ENCODE measurements at regions not wholly inside any gene's neighbourhood (a gene's known extent, or its start where the extent isn't known, plus 50 kb on each side); places are given as distances from the start of the nearest gene placed in this dataset.

DNA sequence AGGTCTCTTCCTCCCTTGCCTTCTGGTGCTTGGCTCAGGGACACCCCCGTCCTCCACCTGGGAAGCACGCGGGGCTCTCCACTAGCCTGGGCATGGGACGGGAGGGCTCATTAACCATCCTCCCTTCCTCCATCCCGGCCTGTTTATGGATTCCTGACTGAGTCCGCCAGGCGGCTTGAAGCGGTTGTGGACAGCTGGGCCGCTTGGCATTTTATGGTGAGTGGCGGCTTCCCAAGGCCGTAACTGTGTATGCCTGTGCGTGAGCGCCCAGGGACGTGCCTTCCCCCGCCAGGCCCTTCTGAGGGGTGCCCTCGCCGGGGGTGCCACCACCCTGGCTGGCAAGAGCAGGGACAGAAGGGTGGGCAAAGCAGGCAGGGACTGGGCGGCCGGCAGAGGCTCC is 202.8 kb downstream of the URI1 start:
- H3K4me3 ChIP-seq (ENCODE audit: low read depth in 1 of 3, low read length in 3 of 3): no peak overlapping the region
- no peaks in the 10 kb centered on the region for H3K27me3 ChIP-seq (ENCODE audit: control insufficient read depth in 4 of 4, insufficient read depth in 4 of 4, low read length in 3 of 4)
- no peaks in the 10 kb centered on the region for H3K36me3 ChIP-seq (ENCODE audit: control insufficient read depth in 4 of 4, insufficient read depth in 3 of 4, low read depth in 1 of 4, low read length in 3 of 4)
- 84% methylated on average over 19 of the region's 19 CpGs for WGBS
- no peak overlapping the region for H3K9ac ChIP-seq (ENCODE audit: low read depth in 1 of 2, low read length in 2 of 2)
- H3K9me3 ChIP-seq (ENCODE audit: control insufficient read depth in 4 of 4, low read length in 3 of 4): no peaks in the 10 kb centered on the region
- no peaks in the 10 kb centered on the region for H3K4me1 ChIP-seq (ENCODE audit: control insufficient read depth in 4 of 4, insufficient read depth in 4 of 4, low read length in 3 of 4)
- no peak for DNase-seq (ENCODE audit: low spot score)
- TF ChIP-seq EGR1 (IDR thresholded peaks at IDR 0.05; ENCODE audit: low read depth in 2 of 2): no peak
- TF ChIP-seq HNF4A (conservative IDR thresholded peaks at IDR 0.05): no peak
- TF ChIP-seq NR2F2 (IDR thresholded peaks at IDR 0.05): no peak
- TF ChIP-seq, protein P1, sequence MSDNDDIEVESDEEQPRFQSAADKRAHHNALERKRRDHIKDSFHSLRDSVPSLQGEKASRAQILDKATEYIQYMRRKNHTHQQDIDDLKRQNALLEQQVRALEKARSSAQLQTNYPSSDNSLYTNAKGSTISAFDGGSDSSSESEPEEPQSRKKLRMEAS (IDR thresholded peaks at IDR 0.05): no peak
- TF ChIP-seq SP1 (IDR thresholded peaks at IDR 0.05): no peak
- TF ChIP-seq FOXA1 (IDR thresholded peaks at IDR 0.05): no peak
- TF ChIP-seq GABPA (IDR thresholded peaks at IDR 0.05 in 1 of 2, conservative IDR thresholded peaks at IDR 0.05 in 1 of 2): no peak
- TF ChIP-seq, protein P2, sequence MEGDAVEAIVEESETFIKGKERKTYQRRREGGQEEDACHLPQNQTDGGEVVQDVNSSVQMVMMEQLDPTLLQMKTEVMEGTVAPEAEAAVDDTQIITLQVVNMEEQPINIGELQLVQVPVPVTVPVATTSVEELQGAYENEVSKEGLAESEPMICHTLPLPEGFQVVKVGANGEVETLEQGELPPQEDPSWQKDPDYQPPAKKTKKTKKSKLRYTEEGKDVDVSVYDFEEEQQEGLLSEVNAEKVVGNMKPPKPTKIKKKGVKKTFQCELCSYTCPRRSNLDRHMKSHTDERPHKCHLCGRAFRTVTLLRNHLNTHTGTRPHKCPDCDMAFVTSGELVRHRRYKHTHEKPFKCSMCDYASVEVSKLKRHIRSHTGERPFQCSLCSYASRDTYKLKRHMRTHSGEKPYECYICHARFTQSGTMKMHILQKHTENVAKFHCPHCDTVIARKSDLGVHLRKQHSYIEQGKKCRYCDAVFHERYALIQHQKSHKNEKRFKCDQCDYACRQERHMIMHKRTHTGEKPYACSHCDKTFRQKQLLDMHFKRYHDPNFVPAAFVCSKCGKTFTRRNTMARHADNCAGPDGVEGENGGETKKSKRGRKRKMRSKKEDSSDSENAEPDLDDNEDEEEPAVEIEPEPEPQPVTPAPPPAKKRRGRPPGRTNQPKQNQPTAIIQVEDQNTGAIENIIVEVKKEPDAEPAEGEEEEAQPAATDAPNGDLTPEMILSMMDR (IDR thresholded peaks at IDR 0.05; ENCODE audit: low read depth, low read length, missing input control): no peak
- TF ChIP-seq HNF4G (IDR thresholded peaks at IDR 0.05): no peak
- TF ChIP-seq RAD21 (IDR thresholded peaks at IDR 0.05): no peak
- TF ChIP-seq, protein P3, sequence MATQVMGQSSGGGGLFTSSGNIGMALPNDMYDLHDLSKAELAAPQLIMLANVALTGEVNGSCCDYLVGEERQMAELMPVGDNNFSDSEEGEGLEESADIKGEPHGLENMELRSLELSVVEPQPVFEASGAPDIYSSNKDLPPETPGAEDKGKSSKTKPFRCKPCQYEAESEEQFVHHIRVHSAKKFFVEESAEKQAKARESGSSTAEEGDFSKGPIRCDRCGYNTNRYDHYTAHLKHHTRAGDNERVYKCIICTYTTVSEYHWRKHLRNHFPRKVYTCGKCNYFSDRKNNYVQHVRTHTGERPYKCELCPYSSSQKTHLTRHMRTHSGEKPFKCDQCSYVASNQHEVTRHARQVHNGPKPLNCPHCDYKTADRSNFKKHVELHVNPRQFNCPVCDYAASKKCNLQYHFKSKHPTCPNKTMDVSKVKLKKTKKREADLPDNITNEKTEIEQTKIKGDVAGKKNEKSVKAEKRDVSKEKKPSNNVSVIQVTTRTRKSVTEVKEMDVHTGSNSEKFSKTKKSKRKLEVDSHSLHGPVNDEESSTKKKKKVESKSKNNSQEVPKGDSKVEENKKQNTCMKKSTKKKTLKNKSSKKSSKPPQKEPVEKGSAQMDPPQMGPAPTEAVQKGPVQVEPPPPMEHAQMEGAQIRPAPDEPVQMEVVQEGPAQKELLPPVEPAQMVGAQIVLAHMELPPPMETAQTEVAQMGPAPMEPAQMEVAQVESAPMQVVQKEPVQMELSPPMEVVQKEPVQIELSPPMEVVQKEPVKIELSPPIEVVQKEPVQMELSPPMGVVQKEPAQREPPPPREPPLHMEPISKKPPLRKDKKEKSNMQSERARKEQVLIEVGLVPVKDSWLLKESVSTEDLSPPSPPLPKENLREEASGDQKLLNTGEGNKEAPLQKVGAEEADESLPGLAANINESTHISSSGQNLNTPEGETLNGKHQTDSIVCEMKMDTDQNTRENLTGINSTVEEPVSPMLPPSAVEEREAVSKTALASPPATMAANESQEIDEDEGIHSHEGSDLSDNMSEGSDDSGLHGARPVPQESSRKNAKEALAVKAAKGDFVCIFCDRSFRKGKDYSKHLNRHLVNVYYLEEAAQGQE (IDR thresholded peaks at IDR 0.05): no peak
- TF ChIP-seq JUND (IDR thresholded peaks at IDR 0.05): no peak
- TF ChIP-seq RXRA (IDR thresholded peaks at IDR 0.05): no peak
- TF ChIP-seq, protein P4, sequence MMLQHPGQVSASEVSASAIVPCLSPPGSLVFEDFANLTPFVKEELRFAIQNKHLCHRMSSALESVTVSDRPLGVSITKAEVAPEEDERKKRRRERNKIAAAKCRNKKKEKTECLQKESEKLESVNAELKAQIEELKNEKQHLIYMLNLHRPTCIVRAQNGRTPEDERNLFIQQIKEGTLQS (IDR thresholded peaks at IDR 0.05): no peak
- TF ChIP-seq, protein P5, sequence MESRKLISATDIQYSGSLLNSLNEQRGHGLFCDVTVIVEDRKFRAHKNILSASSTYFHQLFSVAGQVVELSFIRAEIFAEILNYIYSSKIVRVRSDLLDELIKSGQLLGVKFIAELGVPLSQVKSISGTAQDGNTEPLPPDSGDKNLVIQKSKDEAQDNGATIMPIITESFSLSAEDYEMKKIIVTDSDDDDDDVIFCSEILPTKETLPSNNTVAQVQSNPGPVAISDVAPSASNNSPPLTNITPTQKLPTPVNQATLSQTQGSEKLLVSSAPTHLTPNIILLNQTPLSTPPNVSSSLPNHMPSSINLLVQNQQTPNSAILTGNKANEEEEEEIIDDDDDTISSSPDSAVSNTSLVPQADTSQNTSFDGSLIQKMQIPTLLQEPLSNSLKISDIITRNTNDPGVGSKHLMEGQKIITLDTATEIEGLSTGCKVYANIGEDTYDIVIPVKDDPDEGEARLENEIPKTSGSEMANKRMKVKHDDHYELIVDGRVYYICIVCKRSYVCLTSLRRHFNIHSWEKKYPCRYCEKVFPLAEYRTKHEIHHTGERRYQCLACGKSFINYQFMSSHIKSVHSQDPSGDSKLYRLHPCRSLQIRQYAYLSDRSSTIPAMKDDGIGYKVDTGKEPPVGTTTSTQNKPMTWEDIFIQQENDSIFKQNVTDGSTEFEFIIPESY (IDR thresholded peaks at IDR 0.05): no peak
- no peak for TF ChIP-seq FOXA2 (IDR thresholded peaks at IDR 0.05)
- no peak overlapping the region for H3K27ac ChIP-seq (ENCODE audit: low read depth in 1 of 2, low read length in 2 of 2)

DNA sequence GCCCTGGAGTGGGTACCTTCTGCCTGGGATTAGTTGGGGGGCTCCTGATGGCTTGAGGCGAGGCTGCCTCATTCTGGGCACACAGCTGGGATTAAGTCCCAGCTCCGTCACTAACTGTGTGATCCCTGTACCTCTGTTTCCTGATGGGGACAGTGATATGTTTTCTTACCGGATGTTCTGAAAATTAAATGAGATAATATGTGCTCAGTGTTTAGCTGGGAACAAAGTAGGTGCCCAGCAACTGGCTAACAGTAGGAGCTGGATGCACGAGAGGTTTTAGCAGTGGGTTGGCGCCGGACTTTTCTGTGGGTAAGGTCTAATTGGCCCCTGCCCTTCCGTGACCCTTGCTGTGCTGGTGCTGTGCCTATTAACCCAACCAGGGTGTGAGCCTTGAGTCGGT is 203.4 kb downstream of the URI1 start:
- DNase-seq (ENCODE audit: low spot score): no peak
- H3K9me3 ChIP-seq (ENCODE audit: control insufficient read depth in 4 of 4, low read length in 3 of 4): no peaks in the 10 kb centered on the region
- no peak overlapping the region for H3K9ac ChIP-seq (ENCODE audit: low read depth in 1 of 2, low read length in 2 of 2)
- no peaks in the 10 kb centered on the region for H3K36me3 ChIP-seq (ENCODE audit: control insufficient read depth in 4 of 4, insufficient read depth in 3 of 4, low read depth in 1 of 4, low read length in 3 of 4)
- no peak overlapping the region for H3K27ac ChIP-seq (ENCODE audit: low read depth in 1 of 2, low read length in 2 of 2)
- 77% methylated on average over 8 of the region's 8 CpGs for WGBS
- H3K4me1 ChIP-seq (ENCODE audit: control insufficient read depth in 4 of 4, insufficient read depth in 4 of 4, low read length in 3 of 4): no peaks in the 10 kb centered on the region
- no peak overlapping the region for H3K4me3 ChIP-seq (ENCODE audit: low read depth in 1 of 3, low read length in 3 of 3)
- H3K27me3 ChIP-seq (ENCODE audit: control insufficient read depth in 4 of 4, insufficient read depth in 4 of 4, low read length in 3 of 4): no peaks in the 10 kb centered on the region
- TF ChIP-seq NR2F2 (IDR thresholded peaks at IDR 0.05) (no peak), HNF4G (IDR thresholded peaks at IDR 0.05) (no peak), RXRA (IDR thresholded peaks at IDR 0.05) (no peak), FOXA1 (IDR thresholded peaks at IDR 0.05) (no peak), FOXA2 (IDR thresholded peaks at IDR 0.05) (no peak), SP1 (IDR thresholded peaks at IDR 0.05) (no peak), TAF1 (conservative IDR thresholded peaks at IDR 0.05) (no peak), EGR1 (IDR thresholded peaks at IDR 0.05; ENCODE audit: low read depth in 2 of 2) (no peak)
- TF ChIP-seq, protein P4 (IDR thresholded peaks at IDR 0.05): no peak
- TF ChIP-seq, protein P3 (IDR thresholded peaks at IDR 0.05): no peak
- TF ChIP-seq, protein P1 (IDR thresholded peaks at IDR 0.05): no peak
- TF ChIP-seq, protein P5 (IDR thresholded peaks at IDR 0.05): no peak

All from liver (tissue), 8 donors.